GM18861 (cell line): ENCODE measurements at regions not wholly inside any gene's neighbourhood (a gene's known extent, or its start where the extent isn't known, plus 50 kb on each side); places are given as distances from the start of the nearest gene placed in this dataset.

Experiments
- ATAC-seq: cut with Tn5 transposase; IDR thresholded peaks from one replicate; pipeline ENCODE4 v1.9.1; 2021; ENCODE audit not compliant: unreplicated experiment

DNA sequence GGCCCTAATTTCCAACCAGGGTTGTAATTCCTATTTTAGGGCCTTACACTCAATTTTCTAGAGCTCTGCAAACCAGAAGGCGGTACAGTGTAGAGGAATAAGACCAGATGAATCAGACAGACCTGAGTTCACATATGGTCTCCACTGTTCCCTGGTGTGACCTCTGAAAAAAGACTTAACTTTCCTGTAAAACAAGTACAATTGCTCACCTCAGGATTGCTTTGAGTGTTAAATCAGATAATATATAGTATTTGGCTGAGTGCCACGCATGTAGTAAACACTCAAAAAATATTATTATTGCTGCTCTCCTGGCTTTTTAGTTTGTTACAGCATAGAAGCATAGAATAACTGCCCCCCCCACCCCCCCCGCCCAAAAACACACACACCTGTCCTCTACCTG, 51.0 kb upstream of the STT3B start:
- no peak for ATAC-seq

DNA sequence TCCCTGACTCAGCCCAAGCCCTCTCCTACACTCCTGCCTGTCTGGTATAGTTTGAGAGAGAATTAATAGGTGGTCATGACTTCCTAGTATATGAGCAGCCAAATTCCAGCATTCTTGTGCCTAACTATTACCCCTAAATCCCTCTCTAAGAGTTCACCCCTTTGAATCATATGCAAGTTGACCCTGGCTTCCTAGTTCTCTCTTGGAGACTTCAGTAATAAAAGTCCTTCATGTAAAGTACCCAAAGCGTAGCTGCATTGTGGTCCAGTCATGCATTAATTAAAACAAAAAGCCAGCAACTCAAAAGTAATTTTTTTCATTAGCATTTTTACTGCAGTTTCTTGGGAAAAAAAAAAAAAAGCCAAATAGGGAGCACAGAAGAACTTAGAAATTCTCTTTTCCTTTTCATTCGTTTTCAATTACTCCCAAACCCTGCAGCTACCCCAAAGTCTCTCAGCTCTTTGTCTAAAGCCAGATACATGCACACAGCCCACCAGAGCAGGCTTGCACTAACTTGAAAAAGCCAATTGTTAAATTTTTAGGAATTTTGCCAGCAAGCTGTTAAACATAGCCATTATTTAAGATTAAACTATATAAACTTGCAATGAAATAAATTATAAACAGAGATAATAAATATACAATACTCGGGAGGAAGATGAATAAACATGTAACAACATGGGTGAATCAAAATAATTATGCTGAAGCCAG, 50.1 kb upstream of the STT3B start:
- ATAC-seq, result no peak
